Germinal center (tissue), 1 donor: ENCODE measurements at regions not wholly inside any gene's neighbourhood (a gene's known extent, or its start where the extent isn't known, plus 50 kb on each side); places are given as distances from the start of the nearest gene placed in this dataset.
"Not testable (repeated sequence)": the region's sequence is repeated elsewhere in the genome, so short reads cannot be mapped to it uniquely, and the experiment has no call there.

Experiments used
- DNase-seq: peaks from one replicate; pipeline ENCODE4 v3.0.0; 2012; ENCODE audit warnings: mixed read lengths, low spot score

DNA sequence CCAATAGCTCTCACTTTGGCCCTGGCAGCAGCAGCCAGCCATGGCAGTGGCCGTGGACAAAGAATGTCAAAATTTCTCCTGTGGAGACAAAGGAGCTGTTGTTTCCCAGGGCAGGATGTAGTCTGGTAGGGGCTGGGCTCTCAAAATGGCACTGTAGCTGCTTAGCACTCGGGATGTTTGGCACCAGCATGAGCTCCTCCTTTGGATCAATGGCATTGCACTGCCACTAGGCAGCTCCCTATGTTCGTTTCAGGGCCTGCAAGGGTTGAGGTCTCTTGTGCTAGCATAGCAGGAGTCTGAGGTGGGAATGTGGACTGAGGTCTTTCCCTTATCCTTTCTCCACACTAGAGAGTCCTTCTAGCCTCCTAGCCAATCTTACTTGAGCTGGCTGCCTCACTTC is 948.8 kb upstream of the FAM98A start:
- DNase-seq: no peak

DNA sequence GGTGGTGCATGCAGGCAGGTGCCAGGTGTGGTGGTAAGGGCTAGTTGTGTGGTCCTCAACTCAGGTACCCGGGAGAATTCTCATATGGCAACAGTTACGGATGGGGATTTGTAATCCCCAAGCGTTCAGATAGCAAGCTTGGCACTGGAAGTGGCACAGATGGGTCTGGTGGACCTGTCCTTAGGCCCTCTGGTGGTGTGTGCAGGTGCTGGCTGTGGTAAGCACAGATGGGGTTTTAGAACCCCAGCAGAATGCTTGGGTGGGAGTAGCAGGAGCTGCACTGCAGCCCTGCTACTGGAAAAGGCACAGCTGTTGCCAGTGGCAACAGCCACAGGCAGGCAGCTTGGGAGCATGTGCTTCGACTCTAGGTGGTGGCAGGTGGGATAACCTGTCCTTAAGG is 948.2 kb upstream of the FAM98A start:
- DNase-seq: no peak

DNA sequence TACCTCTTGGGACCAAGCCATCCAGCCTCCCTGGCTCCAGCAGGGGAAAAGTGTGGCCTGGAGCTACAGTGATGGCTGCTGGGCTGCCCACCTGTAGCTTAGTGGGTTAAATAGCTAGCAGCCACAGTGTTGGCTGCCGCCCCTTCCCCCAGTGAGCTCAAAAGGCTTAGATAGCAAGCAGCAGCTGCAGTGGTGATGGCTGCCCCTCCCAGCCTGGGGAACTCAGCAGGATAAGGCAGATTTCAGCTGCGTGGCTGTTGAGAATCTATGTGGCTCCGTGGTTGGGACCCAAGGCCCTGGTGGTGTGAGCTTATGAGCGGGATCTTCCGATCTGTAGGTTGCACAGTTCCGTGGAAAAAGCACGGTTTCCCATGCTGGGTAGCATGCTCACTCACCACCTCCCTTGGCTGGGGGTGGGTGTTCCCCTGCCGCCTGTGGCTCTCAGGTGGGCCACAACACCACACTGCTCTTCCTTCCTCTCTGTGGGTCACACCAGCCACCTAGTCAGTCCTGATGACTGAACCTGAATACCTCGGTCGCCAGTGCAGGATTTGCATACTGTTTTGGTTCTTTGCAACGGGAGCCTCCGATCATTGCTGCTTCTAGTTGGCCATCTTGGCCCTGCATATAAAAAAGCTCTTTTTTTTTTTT is 946.5 kb upstream of the FAM98A start:
- DNase-seq: no peak

DNA sequence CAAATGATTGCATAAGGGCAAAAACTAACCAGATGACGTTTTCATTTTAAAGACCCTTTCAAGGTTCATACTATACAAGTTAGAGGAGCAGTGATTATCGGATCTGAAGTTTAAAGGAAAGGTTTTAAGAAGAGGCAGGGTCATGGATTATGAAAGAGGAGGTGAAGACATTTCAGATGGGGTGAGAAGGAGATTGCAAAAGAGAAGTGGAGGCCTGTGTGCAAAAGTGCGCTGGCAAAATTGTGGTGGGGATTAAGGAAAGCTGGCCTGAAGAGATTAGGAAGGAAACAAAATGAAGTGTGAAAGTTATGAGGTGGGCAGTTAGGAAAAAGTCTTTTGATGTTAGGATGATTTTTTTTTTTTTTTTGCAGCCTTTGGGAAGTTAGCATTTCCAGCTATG is 935.7 kb upstream of the FAM98A start:
- no peak for DNase-seq

DNA sequence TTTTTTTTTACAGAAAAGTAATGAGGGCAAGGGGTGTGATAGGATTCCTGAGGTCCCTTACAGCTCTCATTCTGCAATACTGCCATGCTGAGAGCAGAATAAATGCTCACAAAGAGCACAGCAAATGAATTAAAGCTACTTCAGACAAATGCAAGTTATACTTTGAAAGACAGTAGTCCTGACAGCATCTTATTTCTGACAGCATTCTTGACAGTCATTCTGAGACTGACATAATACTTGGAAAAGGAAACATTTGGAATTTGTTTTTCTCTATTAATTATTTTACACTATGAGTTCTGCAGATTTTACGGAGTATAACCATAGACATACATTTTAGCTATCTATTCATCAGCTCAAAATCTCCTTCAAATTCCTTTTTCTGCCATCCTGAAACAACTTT is 935.2 kb upstream of the FAM98A start:
- no peak for DNase-seq

DNA sequence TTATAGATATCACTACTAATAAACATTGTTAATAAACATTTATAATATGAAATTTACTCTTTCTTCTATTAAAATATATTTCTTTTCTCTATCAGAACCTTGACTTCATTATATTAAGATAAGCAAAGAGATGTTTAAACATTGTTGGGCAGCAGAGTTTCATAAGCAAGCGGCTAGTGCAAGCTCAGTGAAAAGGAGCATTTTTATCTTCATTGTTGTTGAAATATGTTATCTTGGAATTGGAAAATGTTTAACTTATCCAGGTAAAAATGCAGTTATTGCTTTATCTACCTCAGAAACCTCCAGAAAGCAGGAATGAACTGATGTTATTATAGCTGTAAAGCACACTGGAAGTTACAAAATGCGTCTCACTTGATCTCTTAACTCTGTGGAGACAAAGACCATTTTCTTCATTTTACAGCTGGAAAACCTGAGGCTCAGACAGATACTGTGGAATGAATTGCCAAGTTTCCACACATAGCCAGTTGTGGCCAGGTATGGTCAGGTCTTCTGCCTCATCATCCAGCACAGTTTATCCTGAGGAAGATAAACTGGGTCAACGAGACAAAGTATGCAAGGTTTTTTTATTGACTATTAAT is 934.6 kb upstream of the FAM98A start:
- no peak for DNase-seq

DNA sequence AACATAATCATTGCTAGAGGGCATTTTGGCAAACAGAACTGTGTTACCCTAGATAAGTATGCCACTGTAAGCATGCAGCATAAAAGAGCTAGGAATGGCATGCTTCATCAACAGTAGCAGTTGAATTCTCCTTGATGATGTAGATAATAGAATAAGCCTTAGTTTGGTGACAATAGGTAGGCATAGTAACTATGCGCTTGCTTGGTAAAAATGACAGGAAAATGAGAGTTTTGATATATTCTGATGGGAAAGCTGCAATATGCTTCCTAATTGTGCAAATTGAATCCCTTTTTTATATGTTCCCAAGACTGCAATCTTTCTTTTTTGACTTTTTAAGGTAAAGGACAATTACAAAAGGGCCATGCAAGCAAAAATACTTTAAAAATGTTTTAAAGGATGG is 930.9 kb upstream of the FAM98A start:
- no peak for DNase-seq

DNA sequence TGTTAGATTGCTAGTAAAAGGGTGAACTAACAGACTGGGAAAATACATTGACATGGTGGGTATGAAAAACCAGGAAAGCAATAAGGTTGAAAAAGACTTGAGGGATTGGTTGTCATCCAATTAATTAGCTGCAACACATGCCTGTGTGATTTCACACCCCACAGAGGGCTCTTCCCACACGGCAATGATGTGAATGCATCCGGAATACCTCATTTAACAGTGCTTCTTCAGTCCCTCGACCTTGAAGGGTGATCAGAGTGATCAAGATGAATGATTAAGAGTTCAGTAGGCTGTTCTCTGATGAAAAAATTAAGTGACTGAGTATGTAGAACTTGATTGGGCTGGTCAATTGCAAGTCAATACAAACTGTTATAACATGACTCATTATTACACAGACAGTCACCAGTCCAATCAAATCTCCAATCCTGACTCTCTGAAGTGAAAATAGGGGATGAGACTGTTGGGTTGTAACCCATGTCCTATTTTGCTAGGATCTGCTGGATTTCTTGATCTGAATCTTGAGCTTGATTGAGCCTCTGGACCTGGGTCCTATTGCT is 924.9 kb upstream of the FAM98A start:
- no peak for DNase-seq

DNA sequence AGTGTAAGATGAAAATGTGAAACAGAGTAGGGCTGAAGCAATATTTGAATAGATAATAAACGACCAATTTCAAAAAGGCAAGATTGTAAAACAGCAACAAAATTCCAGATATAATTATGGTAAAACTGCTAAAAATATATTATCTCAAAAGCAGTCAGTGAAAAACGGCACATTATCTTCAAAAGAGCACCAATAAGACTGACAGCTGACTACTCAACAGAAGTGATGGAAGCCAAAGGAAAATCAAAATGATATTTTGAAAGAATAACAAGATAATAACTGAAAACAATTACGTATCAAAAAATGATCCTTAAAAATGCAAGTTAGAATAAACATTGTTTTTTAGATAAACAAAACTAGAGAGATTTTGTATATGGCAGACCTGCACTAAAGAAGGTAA is 920.6 kb upstream of the FAM98A start:
- DNase-seq: no peak

DNA sequence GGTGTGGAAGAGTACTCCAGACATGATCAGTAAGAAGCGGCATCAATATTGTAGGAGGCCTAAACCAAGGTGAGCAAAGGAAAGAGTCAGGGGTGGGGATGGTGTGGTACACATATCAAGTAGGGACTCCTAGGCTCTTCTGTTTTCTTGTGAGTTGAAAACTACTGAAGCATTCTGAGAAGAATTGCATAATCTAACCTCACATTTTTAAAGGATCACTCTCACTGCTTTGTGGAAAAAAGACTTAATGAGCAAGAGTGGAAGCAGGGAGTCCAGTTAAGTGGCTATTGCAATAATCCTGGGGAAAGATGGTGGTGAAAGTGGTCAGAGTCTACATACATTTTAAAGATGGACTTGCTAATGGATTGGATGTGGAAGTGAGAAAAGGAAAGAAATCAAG is 899.5 kb upstream of the FAM98A start:
- no peak for DNase-seq

DNA sequence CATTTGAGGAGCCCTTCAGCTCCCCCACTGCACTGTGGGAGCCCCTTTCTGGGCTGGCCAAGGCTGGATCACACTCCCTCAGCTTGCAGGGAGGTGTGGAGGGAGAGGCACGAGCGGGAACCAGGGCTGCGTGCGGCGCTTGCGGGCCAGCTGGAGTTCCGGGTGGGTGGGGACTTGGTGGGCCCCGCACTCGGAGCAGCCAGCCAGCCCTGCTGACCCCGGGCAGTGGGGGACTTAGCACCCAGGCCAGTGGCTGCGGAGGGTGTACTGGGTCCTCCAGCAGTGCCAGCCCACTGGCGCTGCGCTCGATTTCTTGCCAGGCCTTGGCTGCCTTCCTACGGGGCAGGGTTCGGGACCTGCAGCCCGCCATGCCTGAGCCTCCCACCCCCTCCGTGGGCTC is 895.1 kb upstream of the FAM98A start:
- not testable (repeated sequence) for DNase-seq

DNA sequence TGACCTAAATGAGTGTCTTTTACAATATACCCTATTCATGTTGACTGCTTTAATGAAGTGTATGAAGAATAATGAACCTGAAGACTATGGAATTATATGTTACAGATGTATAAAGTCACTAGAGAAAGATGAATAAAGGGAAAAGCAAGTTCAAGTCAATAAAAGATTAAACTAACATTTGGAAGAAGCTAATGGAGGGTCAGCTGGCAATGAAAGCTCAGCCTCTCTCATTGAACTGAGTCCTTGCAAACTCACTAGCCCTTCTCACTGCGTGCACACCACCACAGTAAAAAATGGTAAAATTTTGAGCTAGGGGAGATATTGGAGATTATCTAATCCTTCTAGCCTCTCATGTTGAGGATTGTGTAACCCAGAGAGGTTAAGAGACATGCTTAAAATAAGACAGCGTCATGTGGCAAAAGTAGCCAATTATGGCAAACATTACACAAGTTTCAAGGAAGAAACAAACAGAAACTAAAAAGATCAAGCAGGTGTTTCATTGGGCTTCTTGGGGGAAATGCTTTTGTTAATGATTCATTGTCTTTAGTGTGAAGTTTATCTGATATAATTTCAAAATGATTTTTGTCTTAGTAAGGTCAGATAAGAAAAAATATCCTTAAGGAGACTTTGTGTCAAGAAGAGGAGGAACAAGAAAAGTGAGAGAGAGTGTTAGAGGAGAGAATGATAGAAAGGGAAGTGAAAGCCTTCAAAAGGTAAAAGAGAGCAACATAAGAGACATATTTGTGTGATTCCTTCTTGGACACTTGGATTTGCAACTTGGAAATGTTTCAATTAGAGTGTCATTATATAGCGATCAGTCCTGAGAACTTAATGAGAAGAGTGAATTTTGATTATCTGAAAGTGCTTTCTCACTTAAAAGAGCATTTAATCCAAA is 893.7 kb upstream of the FAM98A start:
- no peak for DNase-seq

DNA sequence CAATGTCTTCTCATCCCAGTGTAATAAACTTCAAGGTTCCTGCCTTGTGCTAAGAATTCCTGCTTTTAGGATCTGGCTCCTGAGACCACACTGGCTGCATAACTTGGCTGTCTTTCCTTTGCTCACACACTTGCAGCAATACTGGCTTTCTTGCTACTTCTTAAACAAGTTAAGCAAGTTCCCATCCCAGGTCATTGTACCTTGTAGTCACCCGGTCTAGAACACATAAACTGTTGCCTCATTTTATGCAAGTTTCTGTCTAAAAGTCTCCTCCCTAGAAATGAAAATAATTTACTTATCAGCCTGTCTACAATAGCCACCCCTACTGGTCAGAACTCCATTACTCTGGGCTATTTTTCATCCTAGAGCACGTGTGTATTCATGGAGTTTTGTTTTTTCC is 887.9 kb upstream of the FAM98A start:
- no peak for DNase-seq

DNA sequence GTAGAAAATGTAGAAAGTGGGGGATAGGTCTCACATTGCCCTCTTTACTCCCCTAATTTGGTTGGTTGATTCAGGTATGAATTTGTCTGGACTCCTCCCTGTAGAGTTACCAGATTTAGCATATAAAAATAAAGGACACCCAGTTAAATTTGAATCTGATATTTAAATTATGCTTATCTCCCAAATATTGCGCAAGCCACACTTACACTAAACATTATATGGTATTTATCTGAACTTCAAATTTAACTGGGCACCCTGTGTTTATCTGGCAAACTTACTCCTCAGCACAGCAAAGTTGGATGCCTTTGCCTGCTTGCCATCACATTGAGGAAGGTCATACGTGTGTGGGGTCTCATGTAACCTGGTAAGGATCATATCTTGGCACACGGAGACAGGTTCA is 882.4 kb upstream of the FAM98A start:
- no peak for DNase-seq

DNA sequence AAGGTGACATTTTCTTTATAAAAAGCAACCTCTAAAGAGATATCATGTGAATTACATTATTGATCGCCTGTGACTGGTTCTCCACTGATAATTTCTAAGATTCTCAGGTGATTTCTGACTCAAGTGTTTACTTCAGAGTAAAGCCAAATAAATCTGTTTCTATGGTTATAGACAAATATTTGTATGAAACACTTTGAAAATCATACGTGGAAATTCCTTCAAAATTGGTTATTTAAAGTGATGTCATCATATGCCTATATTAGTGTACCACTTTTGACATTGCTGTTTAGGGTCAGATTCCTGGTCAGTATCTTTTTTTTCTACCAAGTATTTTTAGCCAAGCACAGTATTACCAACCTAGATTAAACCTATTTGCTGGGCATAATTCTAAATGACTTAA is 881.3 kb upstream of the FAM98A start:
- DNase-seq: no peak

DNA sequence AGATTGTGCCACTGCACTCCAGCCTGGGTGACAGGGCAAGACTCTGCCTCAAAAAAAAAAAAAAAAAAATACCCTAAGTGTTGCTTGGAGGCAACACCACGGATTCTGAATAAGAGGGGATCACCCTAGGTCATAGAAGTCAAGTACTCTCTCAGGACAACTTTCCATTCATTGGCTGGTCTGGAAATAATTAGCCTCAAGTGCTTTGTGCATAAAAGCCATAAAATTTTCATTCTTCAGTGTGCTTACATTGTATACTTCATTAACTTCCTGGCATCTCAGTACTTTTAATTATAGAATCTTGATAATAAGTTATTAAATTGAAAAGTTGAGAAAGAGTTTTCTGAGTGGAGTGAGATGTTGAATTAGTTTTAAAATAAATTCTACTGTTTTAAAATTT is 876.1 kb upstream of the FAM98A start:
- no peak for DNase-seq

DNA sequence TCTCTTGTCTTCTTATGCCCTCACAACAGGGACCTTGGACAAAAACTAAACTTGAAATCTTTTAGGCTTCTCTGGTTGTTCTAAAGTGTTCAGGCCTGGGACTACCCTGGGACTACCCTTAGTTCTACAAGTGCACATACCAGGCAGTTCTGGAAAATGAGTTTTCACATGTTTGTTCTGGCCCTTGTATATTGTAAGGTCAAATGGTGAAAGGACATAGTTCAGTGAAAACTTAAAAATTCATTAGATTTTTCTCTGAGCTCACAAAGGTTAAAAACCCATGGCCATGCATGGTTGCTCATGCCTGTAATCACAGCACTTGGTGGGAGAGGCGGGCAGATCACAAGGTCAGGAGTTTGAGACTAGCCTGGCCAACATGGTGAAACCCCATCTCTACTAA is 875.5 kb upstream of the FAM98A start:
- no peak for DNase-seq

DNA sequence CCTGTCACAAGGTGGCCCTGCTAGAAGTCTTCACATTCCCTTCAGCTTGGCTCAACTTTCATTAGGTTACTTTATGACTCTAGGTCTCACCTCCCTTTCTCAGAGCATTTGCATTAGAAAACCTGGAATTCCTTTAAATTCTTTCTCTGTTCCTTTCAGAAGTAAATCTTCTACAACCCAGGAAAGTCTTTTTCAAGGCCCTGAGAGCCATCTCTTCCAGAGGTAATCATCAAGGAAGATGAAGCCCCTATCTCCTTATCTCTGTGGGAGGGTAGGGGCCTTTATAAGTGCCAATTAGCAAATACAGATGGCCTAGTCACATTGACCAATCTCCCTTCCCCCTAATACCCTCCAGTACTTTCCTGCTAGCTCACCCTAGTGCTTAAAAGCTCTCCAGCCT is 848.0 kb upstream of the FAM98A start:
- DNase-seq: no peak

DNA sequence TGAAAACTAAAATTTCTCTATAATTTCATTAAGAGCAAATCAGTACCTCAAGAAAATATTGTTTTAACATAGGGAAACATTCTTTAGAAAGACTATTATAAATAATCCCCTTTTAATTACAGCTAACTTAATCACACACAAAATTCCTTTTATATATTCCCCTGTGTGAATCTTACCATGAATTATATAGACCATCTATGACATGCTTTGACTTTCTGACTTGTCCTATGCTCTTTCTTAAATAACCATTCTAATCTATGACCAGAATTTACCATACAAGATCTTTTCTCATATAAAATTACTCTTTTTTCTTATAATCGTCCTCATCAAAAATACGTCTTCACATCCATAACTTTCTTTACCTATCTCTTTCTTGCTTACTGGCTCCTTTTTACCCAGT is 824.2 kb upstream of the FAM98A start:
- no peak for DNase-seq

DNA sequence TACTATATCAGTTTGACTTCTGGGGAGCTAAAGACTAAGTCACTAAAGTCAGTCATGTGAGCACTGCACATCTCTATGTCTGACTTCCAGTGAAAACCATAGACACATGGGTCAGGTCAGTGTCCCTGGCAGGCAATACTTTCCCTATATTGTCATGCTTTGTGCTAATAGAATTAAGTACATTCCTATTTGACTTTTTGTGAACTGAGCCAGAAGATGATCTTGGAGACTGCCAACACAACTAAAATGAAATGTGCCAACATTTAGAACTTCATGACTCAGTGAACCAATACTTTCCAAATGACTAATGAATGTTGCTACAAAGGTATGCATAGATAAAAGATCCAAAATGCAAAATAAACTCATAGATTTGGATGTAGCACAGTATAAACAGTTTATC is 820.8 kb upstream of the FAM98A start:
- no peak for DNase-seq

DNA sequence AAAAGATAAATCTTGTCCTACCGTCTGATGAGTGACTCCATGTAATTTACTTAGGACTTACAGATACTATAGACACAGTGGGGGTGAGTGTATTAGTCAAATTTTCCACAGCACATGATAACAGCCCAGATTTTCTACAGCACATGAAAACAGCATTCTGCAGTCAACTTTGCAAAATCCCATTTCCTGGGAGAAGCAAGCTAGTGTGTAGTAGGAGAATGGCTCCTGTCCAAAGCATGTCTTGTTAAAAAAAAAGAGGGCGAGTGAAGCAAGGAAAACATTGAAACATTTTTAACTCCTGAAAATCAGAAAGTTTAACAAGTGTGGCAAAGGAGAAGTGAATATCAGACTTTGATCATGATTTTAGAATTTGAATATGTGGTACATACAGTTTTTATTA is 817.8 kb upstream of the FAM98A start:
- no peak for DNase-seq

DNA sequence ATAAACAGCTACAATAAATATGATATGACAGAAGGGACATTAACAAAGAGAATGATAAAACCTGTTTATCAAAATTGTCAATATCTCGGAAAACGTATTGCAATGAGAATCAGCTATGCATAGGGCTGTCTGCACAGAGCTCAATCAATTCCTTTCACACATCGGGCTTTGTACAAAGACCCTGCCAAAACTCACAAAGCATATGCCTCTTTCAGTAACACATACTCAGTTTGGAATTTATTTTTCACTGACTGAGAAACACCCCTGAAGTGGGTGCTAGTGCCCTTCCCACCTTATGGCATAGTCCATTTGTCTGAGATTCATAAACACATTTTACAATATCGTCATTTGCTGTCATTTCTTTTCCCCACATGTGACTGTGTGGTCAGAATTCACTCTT is 815.8 kb upstream of the FAM98A start:
- DNase-seq: no peak

DNA sequence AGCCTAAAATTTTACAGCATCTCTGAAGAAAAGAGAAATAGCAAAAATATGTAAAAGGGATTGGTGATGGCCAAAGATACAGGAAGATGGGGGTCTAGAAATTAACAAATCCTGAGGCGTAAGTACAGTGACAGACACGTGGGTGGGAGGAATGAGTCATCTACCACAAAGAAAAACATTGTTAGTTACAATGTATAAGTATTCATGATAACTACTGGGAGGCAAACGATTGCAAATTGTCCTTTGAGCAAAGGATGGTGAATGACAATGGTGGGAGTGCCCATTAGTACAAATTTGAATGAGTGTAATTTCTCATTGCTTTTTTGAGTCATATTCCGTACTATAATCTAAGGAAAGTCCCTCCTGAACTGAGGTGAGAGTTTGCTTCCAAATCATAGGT is 809.0 kb upstream of the FAM98A start:
- no peak for DNase-seq
